ENCODE measurements at regions not wholly inside any gene's neighbourhood (a gene's known extent, or its start where the extent isn't known, plus 50 kb on each side); places are given as distances from the start of the nearest gene placed in this dataset.
A peak's percentile ranks its signal among the peaks of the same experiment; 100 is the strongest.

- no TSS peak for BruUV-seq (replicated peaks)
- peak; percentile 71 to 91 for DNase-seq
- no peak overlapping the region for H2AFZ ChIP-seq
These were observed 79.7 kb upstream of the RASGRF1 start for GRCh38 chr15:79170256-79170664.

GRCh38 chr15:79169526-79170133 is 79.0 kb upstream of the RASGRF1 start:
- no peaks in the 10 kb centered on the region for H3K9me3 ChIP-seq (ENCODE audit: insufficient read depth, low read depth)
- H3K9me2 ChIP-seq (ENCODE audit: insufficient read depth), result no peaks in the 10 kb centered on the region
- no peaks in the 10 kb centered on the region for H3K36me3 ChIP-seq (ENCODE audit: low read depth)
- peak overlapping the region; percentile 7; the same call in 1 of the 2 replicates for H3K4me3 ChIP-seq
- BruUV-seq (replicated peaks), result no TSS peak
- peak overlapping the region; percentile 60 for H3K4me2 ChIP-seq
- no peak for TF ChIP-seq CTCF (conservative IDR thresholded peaks at IDR 0.05)
- TF ChIP-seq EZH2 (IDR thresholded peaks at IDR 0.05; ENCODE audit: low read depth), result no peak
- CTCF ChIA-PET, result interaction anchor here (1.1 kb wide), 1 partner anchor 359 kb away, joined by 4 read pairs; the partner anchor contains the start of gene ADAMTS7
- peaks cover 25% of the 10 kb centered on the region for H3F3A ChIP-seq (ENCODE audit: insufficient read depth, low read depth)
- POLR2A ChIA-PET (ENCODE audit: unreplicated experiment), result no interaction called here
- H3K79me2 ChIP-seq (ENCODE audit: low read depth), result no peaks in the 10 kb centered on the region
- H3K27me3 ChIP-seq (ENCODE audit: insufficient read depth, low read depth), result no peaks in the 10 kb centered on the region
- no peak for DNase-seq
- intact Hi-C loops (cut with micrococcal nuclease; ENCODE audit: unreplicated experiment), result loop anchor here (1.0 to 5.0 kb wide), 2 partner anchors 182 to 238 kb away; no protein-coding TSS in a partner anchor
- H4K20me1 ChIP-seq (ENCODE audit: insufficient read depth), result no peaks in the 10 kb centered on the region
- H3K4me1 ChIP-seq (replicated peaks; ENCODE audit: insufficient read depth), result peaks cover 52% of the 10 kb centered on the region
- no peak overlapping the region for H2AFZ ChIP-seq
- H3K27ac ChIP-seq, result peak overlapping the region; percentile 83

More at GRCh38 chr15:79170256-79170664, 79.7 kb upstream of the RASGRF1 start:
- TF ChIP-seq EZH2 (IDR thresholded peaks at IDR 0.05; ENCODE audit: low read depth) (no peak), CTCF (conservative IDR thresholded peaks at IDR 0.05) (no peak)
- Histone ChIP-seq H4K20me1 (ENCODE audit: insufficient read depth) (no peaks in the 10 kb centered on the region), H3K27me3 (ENCODE audit: insufficient read depth, low read depth) (no peaks in the 10 kb centered on the region), H3K9me3 (ENCODE audit: insufficient read depth, low read depth) (no peaks in the 10 kb centered on the region), H3K4me1 (replicated peaks; ENCODE audit: insufficient read depth) (peaks cover 52% of the 10 kb centered on the region), H3K9me2 (ENCODE audit: insufficient read depth) (no peaks in the 10 kb centered on the region), H3K36me3 (ENCODE audit: low read depth) (no peaks in the 10 kb centered on the region), H3K4me3 (peak overlapping the region; percentile 7; the same call in 1 of the 2 replicates), H3K4me2 (peak overlapping the region; percentile 60), H3K79me2 (ENCODE audit: low read depth) (no peaks in the 10 kb centered on the region), H3F3A (ENCODE audit: insufficient read depth, low read depth) (peaks cover 25% of the 10 kb centered on the region), H3K27ac (peak overlapping the region; percentile 83)
- ChIA-PET CTCF (interaction anchor here (1.1 kb wide), 1 partner anchor 359 kb away, joined by 4 read pairs; the partner anchor contains the start of gene ADAMTS7), POLR2A (ENCODE audit: unreplicated experiment) (no interaction called here)
- intact Hi-C loops (cut with micrococcal nuclease; ENCODE audit: unreplicated experiment), result loop anchor here (1.0 to 5.0 kb wide), 2 partner anchors 183 to 239 kb away; no protein-coding TSS in a partner anchor

GRCh38 chr15:79168922-79169456 is 78.4 kb upstream of the RASGRF1 start:
- BruUV-seq (replicated peaks), result no TSS peak
- Histone ChIP-seq H3K9me2 (ENCODE audit: insufficient read depth) (no peaks in the 10 kb centered on the region), H3K36me3 (ENCODE audit: low read depth) (no peaks in the 10 kb centered on the region), H2AFZ (no peak overlapping the region), H3F3A (ENCODE audit: insufficient read depth, low read depth) (peaks cover 23% of the 10 kb centered on the region), H4K20me1 (ENCODE audit: insufficient read depth) (no peaks in the 10 kb centered on the region), H3K27me3 (ENCODE audit: insufficient read depth, low read depth) (no peaks in the 10 kb centered on the region), H3K79me2 (ENCODE audit: low read depth) (no peaks in the 10 kb centered on the region), H3K9me3 (ENCODE audit: insufficient read depth, low read depth) (no peaks in the 10 kb centered on the region), H3K4me2 (peak overlapping the region; percentile 60), H3K27ac (peak overlapping the region; percentile 83), H3K4me3 (no peak overlapping the region), H3K4me1 (replicated peaks; ENCODE audit: insufficient read depth) (peaks cover 50% of the 10 kb centered on the region)
- POLR2A ChIA-PET (ENCODE audit: unreplicated experiment), result no interaction called here
- CTCF ChIA-PET, result interaction anchor here (1.1 kb wide), 1 partner anchor 358 kb away, joined by 4 read pairs; the partner anchor contains the start of gene ADAMTS7
- no peak for TF ChIP-seq CTCF (conservative IDR thresholded peaks at IDR 0.05)
- TF ChIP-seq EZH2 (IDR thresholded peaks at IDR 0.05; ENCODE audit: low read depth), result no peak
- intact Hi-C loops (cut with micrococcal nuclease; ENCODE audit: unreplicated experiment), result no loop called here
- peak; percentile 56 to 62 for DNase-seq
